Kidney (tissue), 13 donors: ENCODE measurements at regions not wholly inside any gene's neighbourhood (a gene's known extent, or its start where the extent isn't known, plus 50 kb on each side); places are given as distances from the start of the nearest gene placed in this dataset.
"Not testable (repeated sequence)": the region's sequence is repeated elsewhere in the genome, so short reads cannot be mapped to it uniquely, and the experiment has no call there.

Experiments used
- DNase-seq, 5 donors: peaks; one replicate each; pipeline ENCODE4 v3.0.0-alpha.2; 2013 to 2020
- FAIRE-seq: peaks from 2 replicates; lab custom pipeline; 2012; peaks lifted over from hg19 to GRCh38; lab: Jason Lieb, UNC
- H3K27ac ChIP-seq, 2 donors: one replicate each; pipeline ENCODE4 v1.7.0; 2013; ENCODE audit warnings: low read depth in 2 of 2, low read length in 2 of 2, inconsistent platforms in 1 of 2
- H3K27me3 ChIP-seq: one replicate; pipeline ENCODE4 v1.7.1; 2013; ENCODE audit warnings: low read length, inconsistent platforms; ENCODE audit not compliant: control insufficient read depth, insufficient read depth
- H3K36me3 ChIP-seq, 3 donors: one replicate each; pipeline versions ENCODE4 v1.7.0 to v1.7.1; 2013; ENCODE audit warnings: low read length in 3 of 3, control low read depth in 1 of 3, inconsistent platforms in 1 of 3; ENCODE audit not compliant: insufficient read depth in 3 of 3, control insufficient read depth in 2 of 3
- H3K4me1 ChIP-seq, 3 donors: one replicate each; pipeline versions ENCODE4 v1.7.0 to v1.7.1; 2013; ENCODE audit warnings: low read length in 3 of 3, inconsistent platforms in 1 of 3, low read depth in 1 of 3; ENCODE audit not compliant: control insufficient read depth in 2 of 3, insufficient read depth in 2 of 3
- H3K4me3 ChIP-seq, 3 donors: one replicate each; pipeline versions ENCODE4 v1.7.0 to v1.8.1; 2013; ENCODE audit warnings: low read length in 3 of 3, control low read depth in 1 of 3, inconsistent platforms in 1 of 3
- H3K9ac ChIP-seq, 3 donors: one replicate each; pipeline versions ENCODE4 v1.7.0 to v1.7.1; 2013; ENCODE audit warnings: low read length in 3 of 3, control low read depth in 1 of 3, inconsistent platforms in 1 of 3
- H3K9me3 ChIP-seq, 3 donors: one replicate each; pipeline versions ENCODE4 v1.7.0 to v1.7.1; 2013; ENCODE audit warnings: low read length in 3 of 3, control low read depth in 1 of 3, inconsistent platforms in 1 of 3; ENCODE audit not compliant: control insufficient read depth in 2 of 3, insufficient read depth in 1 of 3
- intact Hi-C: fragments of 100-400 bp; cut with DNase I; formaldehyde crosslinking; loops from one replicate; pipeline ENCODE4 v1.11.1; 2022
- TF ChIP-seq, protein P1 (sequence below): IDR thresholded peaks from 3 replicates; pipeline ENCODE4 v1.5.1; 2012; ENCODE audit warnings: mild to moderate bottlenecking, moderate library complexity, borderline replicate concordance; ENCODE audit not compliant: insufficient read depth; ENCODE audit errors: extremely low read depth
- donor health status: control.
- donor health status: control.
- donor health status: control.
- donor health status: control.
- donor health status: control.
- donor health status: DM: yes; HTN: yes; CAD: no.
- donor health status: Normal renal cell carcinoma (clear cell type).

DNA sequence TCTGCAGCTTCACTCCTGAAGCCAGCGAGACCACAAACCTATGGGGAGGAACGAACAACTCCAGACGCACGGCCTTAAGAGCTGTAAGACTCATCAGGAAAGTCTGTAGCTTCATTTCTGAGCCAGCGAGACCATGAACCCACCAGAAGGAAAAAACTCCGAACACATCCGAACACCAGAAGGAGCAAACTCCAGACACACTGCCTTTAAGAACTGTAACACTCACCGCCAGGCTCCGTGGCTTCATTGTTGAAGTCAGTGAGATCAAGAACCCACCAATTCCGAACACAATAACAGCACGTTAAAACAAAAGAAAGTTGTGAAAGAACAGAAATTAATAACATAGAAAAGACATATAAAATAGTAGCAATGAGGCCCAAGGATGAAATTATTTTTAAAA, 300.5 kb upstream of the MDFIC2 start:
- no peak overlapping the region for H3K27ac ChIP-seq
- FAIRE-seq, result no peak

DNA sequence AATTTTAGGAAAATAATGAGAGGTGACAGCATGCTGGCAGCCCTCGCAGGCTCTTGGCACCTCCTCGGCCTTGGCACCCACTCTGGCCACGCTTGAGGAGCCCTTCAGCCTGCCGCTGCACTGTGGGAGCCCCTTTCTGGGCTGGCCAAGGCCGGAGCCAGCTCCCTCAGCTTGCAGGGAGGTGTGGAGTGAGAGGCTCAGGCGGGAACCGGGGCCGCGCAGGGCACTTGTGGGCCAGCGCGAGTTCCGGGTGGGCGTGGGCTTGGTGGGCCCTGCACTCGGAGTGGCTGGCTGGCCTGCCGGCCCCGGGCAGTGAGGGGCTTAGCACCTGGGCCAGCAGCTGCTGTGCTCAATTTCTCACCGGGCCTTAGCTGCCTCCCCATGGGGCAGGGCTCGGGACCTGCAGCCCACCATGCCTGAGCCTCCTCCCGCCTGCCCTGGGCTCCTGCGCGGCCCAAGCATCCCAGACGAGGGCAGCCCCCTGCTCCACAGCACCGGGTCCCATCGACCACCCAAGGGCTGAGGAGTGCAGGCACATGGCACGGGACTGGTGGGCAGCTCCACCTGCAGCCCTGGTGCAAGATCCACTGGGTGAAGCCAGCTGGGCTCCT, 299.3 kb upstream of the MDFIC2 start:
- peak in 1 of 5 donors; percentile 51 for DNase-seq
- H3K36me3 ChIP-seq, FAIRE-seq, H3K27ac ChIP-seq, H3K9me3 ChIP-seq, H3K4me3 ChIP-seq, H3K27me3 ChIP-seq, intact Hi-C loops, H3K4me1 ChIP-seq, H3K9ac ChIP-seq: not testable (repeated sequence)

More for the DNA sequence above, 300.5 kb upstream of the MDFIC2 start:
- Histone ChIP-seq H3K36me3 (no peaks in the 10 kb centered on the region), H3K9ac (no peak overlapping the region), H3K27me3 (no peaks in the 10 kb centered on the region), H3K9me3 (no peaks in the 10 kb centered on the region), H3K4me1 (no peaks in the 10 kb centered on the region), H3K4me3 (no peak overlapping the region)
- intact Hi-C loops, result no loop called here
- DNase-seq, result no peak
- TF ChIP-seq, protein P1, sequence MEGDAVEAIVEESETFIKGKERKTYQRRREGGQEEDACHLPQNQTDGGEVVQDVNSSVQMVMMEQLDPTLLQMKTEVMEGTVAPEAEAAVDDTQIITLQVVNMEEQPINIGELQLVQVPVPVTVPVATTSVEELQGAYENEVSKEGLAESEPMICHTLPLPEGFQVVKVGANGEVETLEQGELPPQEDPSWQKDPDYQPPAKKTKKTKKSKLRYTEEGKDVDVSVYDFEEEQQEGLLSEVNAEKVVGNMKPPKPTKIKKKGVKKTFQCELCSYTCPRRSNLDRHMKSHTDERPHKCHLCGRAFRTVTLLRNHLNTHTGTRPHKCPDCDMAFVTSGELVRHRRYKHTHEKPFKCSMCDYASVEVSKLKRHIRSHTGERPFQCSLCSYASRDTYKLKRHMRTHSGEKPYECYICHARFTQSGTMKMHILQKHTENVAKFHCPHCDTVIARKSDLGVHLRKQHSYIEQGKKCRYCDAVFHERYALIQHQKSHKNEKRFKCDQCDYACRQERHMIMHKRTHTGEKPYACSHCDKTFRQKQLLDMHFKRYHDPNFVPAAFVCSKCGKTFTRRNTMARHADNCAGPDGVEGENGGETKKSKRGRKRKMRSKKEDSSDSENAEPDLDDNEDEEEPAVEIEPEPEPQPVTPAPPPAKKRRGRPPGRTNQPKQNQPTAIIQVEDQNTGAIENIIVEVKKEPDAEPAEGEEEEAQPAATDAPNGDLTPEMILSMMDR, result no peak

DNA sequence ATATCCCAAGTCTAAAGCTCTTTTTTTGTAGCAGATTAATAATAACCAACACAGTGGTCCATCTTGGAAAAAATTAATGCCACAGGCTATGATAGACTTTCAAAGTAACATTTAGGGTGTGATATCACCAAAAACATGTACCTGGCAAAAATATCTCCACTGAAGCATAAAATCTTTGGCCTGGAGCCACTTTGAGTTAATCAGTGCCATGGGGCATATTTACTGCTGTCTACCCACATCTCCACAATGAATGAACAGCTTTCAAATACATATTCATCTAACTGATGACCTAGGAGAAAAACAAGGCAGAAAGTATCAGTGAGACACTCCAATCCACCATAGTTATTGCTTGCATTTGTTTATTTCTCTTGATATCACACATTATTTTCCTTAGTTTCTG, 296.0 kb upstream of the MDFIC2 start:
- intact Hi-C loops, result no loop called here
- Histone ChIP-seq H3K4me3 (no peak overlapping the region), H3K4me1 (no peaks in the 10 kb centered on the region), H3K27me3 (no peaks in the 10 kb centered on the region), H3K27ac (no peak overlapping the region), H3K9ac (no peak overlapping the region), H3K36me3 (no peaks in the 10 kb centered on the region), H3K9me3 (no peaks in the 10 kb centered on the region)
- TF ChIP-seq, protein P1, result no peak
- FAIRE-seq (no peak), DNase-seq (peak in 2 of 5 donors; percentile 54 to 58)

DNA sequence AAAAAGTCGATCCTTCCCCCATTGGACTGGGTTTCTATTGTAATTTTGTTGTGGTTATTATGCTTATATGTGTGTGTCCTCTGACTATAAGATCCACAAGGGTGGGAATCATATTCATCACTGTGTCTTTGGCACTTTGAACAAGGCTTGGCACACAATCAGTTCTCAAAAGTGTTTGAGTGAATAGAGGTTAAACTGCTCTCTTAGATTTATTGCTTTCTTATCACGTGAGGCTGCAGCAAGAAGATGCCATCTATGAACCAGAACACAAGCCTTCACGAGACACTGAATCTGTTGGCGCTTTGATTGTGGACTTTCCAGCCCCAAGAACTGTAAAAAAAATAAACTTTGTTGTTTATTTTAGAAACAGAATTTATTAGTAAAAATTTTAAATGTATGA, 295.0 kb upstream of the MDFIC2 start:
- Histone ChIP-seq H3K9me3 (no peaks in the 10 kb centered on the region), H3K4me3 (no peak overlapping the region), H3K27me3 (no peaks in the 10 kb centered on the region), H3K9ac (no peak overlapping the region), H3K27ac (no peak overlapping the region), H3K36me3 (no peaks in the 10 kb centered on the region), H3K4me1 (no peaks in the 10 kb centered on the region)
- intact Hi-C loops, result no loop called here
- peak in 2 of 5 donors; percentile 48 to 52 for DNase-seq
- no peak for FAIRE-seq
- TF ChIP-seq, protein P1, result no peak
